HCT116 (cell line): ENCODE measurements at regions not wholly inside any gene's neighbourhood (a gene's known extent, or its start where the extent isn't known, plus 50 kb on each side); places are given as distances from the start of the nearest gene placed in this dataset.

Experiments used
- ATAC-seq: fragments of 200-7000 bp; cut with Tn5 transposase; 2 replicates; pipeline ENCODE4 v1.9.1; 2020; ENCODE audit warnings: mild to moderate bottlenecking, moderate library complexity
- BruUV-seq: library from RNA; stranded (reverse); fragments of 400-500 nt; replicated peaks from 2 replicates; lab custom pipeline; 2021; lab: Mats Ljungman, UMichigan
- CTCF ChIA-PET: fragments of 300-600 bp; sonication (Branson Sonifier 250); formaldehyde crosslinking; loops from one replicate; lab custom pipeline; 2021; ENCODE audit warnings: antibody characterized with exemption; lab: Charles Lee
- POLR2A ChIA-PET: fragments of 300-600, 350-600 bp; sonication (Branson Sonifier 250); formaldehyde crosslinking; loops from one replicate; lab custom pipeline; 2021; ENCODE audit warnings: antibody characterized with exemption; lab: Charles Lee
- RAD21 ChIA-PET, 2 experiments: fragments of 300-600 bp; sonication (Branson Sonifier 250); formaldehyde crosslinking; loops; one replicate each; lab custom pipeline; 2023; ENCODE audit warnings: low total read pairs in 2 of 2; ENCODE audit not compliant: uncharacterized antibody in 2 of 2, unreplicated experiment in 2 of 2, low non-redundant PET in 1 of 2; lab: Charles Lee
- DNase-seq: peaks from one replicate; pipeline ENCODE4 v3.0.0-alpha.2; 2010; ENCODE audit warnings: low read depth, low spot score
- H2AFZ ChIP-seq: fragments of 200-600 bp; shearing (Covaris generic), sonication (generic); 2 replicates; pipeline ENCODE4 v1.6.1; 2017; ENCODE audit warnings: low read depth, mixed run types, mixed read lengths, antibody characterized with exemption, low read length; ENCODE audit not compliant: poor library complexity, severe bottlenecking
- H3K27ac ChIP-seq: 2 replicates; pipeline ENCODE4 v1.5.1; 2012; ENCODE audit warnings: low read depth, low read length
- H3K27me3 ChIP-seq: fragments of 200-600 bp; sonication (generic); 2 replicates; pipeline ENCODE4 v1.6.1; 2016; ENCODE audit warnings: mixed run types, low read length, mixed read lengths; ENCODE audit not compliant: insufficient read depth
- H3K36me3 ChIP-seq, 2 experiments: fragments of 200-500 bp in 1 of 2; fragments of 200-600 bp in 1 of 2; sonication (Bioruptor generic) in 1 of 2; sonication (generic) in 1 of 2; 2 replicates each; pipeline versions ENCODE4 v1.5.1 to v1.6.1; 2014 to 2016; ENCODE audit warnings: low read length in 2 of 2, inconsistent platforms in 1 of 2, mixed read lengths in 1 of 2, mixed run types in 1 of 2; ENCODE audit not compliant: insufficient read depth in 2 of 2, control insufficient read depth in 1 of 2
- H3K4me1 ChIP-seq, 2 experiments: fragments of 200-600 bp in 1 of 2; sonication (generic) in 1 of 2; 2 replicates each; pipeline versions ENCODE4 v1.5.1 to v1.6.1; 2012 to 2017; ENCODE audit warnings: low read length in 2 of 2, inconsistent platforms in 1 of 2, mild to moderate bottlenecking in 1 of 2, mixed read lengths in 1 of 2, mixed run types in 1 of 2, moderate library complexity in 1 of 2; ENCODE audit not compliant: insufficient read depth in 2 of 2, control insufficient read depth in 1 of 2
- H3K4me2 ChIP-seq: fragments of 200-600 bp; sonication (generic); 2 replicates; pipeline ENCODE4 v1.6.1; 2017; ENCODE audit warnings: mixed run types, low read length, mixed read lengths
- H3K4me3 ChIP-seq, 2 experiments: fragments of 200-600 bp in 1 of 2; sonication (generic) in 1 of 2; replicated peaks in 1 of 2; 2 replicates each; pipeline ENCODE4 v1.5.1; 2011 to 2016; ENCODE audit warnings: low read length in 2 of 2, control low read depth in 1 of 2, low read depth in 1 of 2, mild to moderate bottlenecking in 1 of 2, mixed read lengths in 1 of 2, mixed run types in 1 of 2
- H3K79me2 ChIP-seq: fragments of 200-600 bp; sonication (generic); 2 replicates; pipeline ENCODE4 v1.6.1; 2017; ENCODE audit warnings: mild to moderate bottlenecking, mixed run types, low read length, moderate library complexity, mixed read lengths; ENCODE audit not compliant: insufficient read depth
- H3K9ac ChIP-seq: fragments of 200-600 bp; sonication (generic); 2 replicates; pipeline ENCODE4 v1.6.1; 2016; ENCODE audit warnings: low read length, mixed read lengths
- H3K9me2 ChIP-seq: fragments of 200-600 bp; sonication (generic), shearing (Covaris generic); 2 replicates; pipeline ENCODE4 v1.6.1; 2017; ENCODE audit warnings: mixed run types, mild to moderate bottlenecking, moderate library complexity; ENCODE audit not compliant: insufficient read depth
- H3K9me3 ChIP-seq, 2 experiments: fragments of 200-500 bp in 1 of 2; fragments of 200-600 bp in 1 of 2; sonication (Bioruptor generic) in 1 of 2; sonication (generic) in 1 of 2; 2 replicates each; pipeline ENCODE4 v1.6.1; 2014 to 2017; ENCODE audit warnings: low read length in 2 of 2, mixed read lengths in 2 of 2, inconsistent platforms in 1 of 2, low read depth in 1 of 2, mild to moderate bottlenecking in 1 of 2, mixed run types in 1 of 2, moderate library complexity in 1 of 2; ENCODE audit not compliant: control insufficient read depth in 1 of 2, insufficient read depth in 1 of 2
- H4K20me1 ChIP-seq: fragments of 200-600 bp; sonication (generic), shearing (Covaris generic); 2 replicates; pipeline ENCODE4 v1.6.1; 2017; ENCODE audit warnings: mixed run types, mild to moderate bottlenecking, moderate library complexity; ENCODE audit not compliant: insufficient read depth
- CBX3 ChIP-seq: IDR thresholded peaks from 2 replicates; pipeline ENCODE4 v1.6.1; 2012; ENCODE audit warnings: low read depth
- CEBPB ChIP-seq: IDR thresholded peaks from 2 replicates; pipeline ENCODE4 v1.6.1; 2012; ENCODE audit warnings: low read depth
- EGR1 ChIP-seq: IDR thresholded peaks from 2 replicates; pipeline ENCODE4 v1.6.1; 2012; ENCODE audit warnings: low read depth
- ELF1 ChIP-seq: IDR thresholded peaks from 2 replicates; pipeline ENCODE4 v1.6.1; 2012; ENCODE audit warnings: low read depth, borderline replicate concordance
- EZH2phosphoT487 ChIP-seq: fragments of 200-600 bp; IDR thresholded peaks from 2 replicates; pipeline ENCODE4 v1.6.1; 2018; ENCODE audit warnings: antibody characterized with exemption, borderline replicate concordance
- FOSL1 ChIP-seq: IDR thresholded peaks from 2 replicates; pipeline ENCODE4 v1.6.1; 2012; ENCODE audit warnings: low read depth
- JUND ChIP-seq: IDR thresholded peaks from 2 replicates; pipeline ENCODE4 v1.6.1; 2012
- POLR2A ChIP-seq: IDR thresholded peaks from 2 replicates; pipeline ENCODE4 v1.7.0; 2011; ENCODE audit warnings: borderline replicate concordance; ENCODE audit not compliant: insufficient read depth, insufficient read length; ENCODE audit errors: extremely low read depth
- SIN3A ChIP-seq: IDR thresholded peaks from 2 replicates; pipeline ENCODE4 v1.6.1; 2012; ENCODE audit warnings: low read depth
- SP1 ChIP-seq: IDR thresholded peaks from 2 replicates; pipeline ENCODE4 v1.6.1; 2012; ENCODE audit warnings: low read depth
- SRF ChIP-seq: IDR thresholded peaks from 2 replicates; pipeline ENCODE4 v1.6.1; 2012; ENCODE audit warnings: low read depth
- TCF7L2 ChIP-seq: IDR thresholded peaks from 2 replicates; pipeline ENCODE4 v1.7.0; 2011; ENCODE audit warnings: borderline replicate concordance, inconsistent platforms; ENCODE audit not compliant: insufficient read depth, insufficient read length; ENCODE audit errors: extremely low read depth
- YY1 ChIP-seq: IDR thresholded peaks from 2 replicates; pipeline ENCODE4 v1.6.1; 2011; ENCODE audit warnings: low read length, low read depth, moderate library complexity, mild to moderate bottlenecking; ENCODE audit not compliant: insufficient replicate concordance; ENCODE audit errors: extremely low read depth
- ZFX ChIP-seq: fragments of 450-650 bp; IDR thresholded peaks from 2 replicates; pipeline ENCODE4 v1.6.1; 2017
- ZNF274 ChIP-seq: fragments of 200-500 bp; sonication (Bioruptor generic); IDR thresholded peaks from 2 replicates; pipeline ENCODE4 v1.6.1; 2014; ENCODE audit warnings: mild to moderate bottlenecking, low read depth, low read length, inconsistent platforms
- intact Hi-C: fragments of 100-400 bp; cut with micrococcal nuclease; formaldehyde crosslinking; loops from 2 replicates; pipeline ENCODE4 v1.10.0; 2022
- TF ChIP-seq, protein P1 (sequence below), 3 experiments: fragments of 200-600 bp in 1 of 3; sonication (generic) in 1 of 3; IDR thresholded peaks in 2 of 3; conservative IDR thresholded peaks in 1 of 3; 2 replicates each; pipeline ENCODE4 v1.5.1; 2012 to 2017; ENCODE audit warnings: low read depth in 2 of 3, low read length in 2 of 3, antibody characterized with exemption in 1 of 3, borderline replicate concordance in 1 of 3, control low read depth in 1 of 3, mild to moderate bottlenecking in 1 of 3, mixed read lengths in 1 of 3, mixed run types in 1 of 3, moderate library complexity in 1 of 3; ENCODE audit not compliant: insufficient read depth in 1 of 3
- TF ChIP-seq, protein P2 (sequence below): IDR thresholded peaks from 2 replicates; pipeline ENCODE4 v1.6.1; 2012
- TF ChIP-seq, protein P3 (sequence below): IDR thresholded peaks from 2 replicates; pipeline ENCODE4 v1.6.1; 2012
- TF ChIP-seq, protein P4 (sequence below): IDR thresholded peaks from 2 replicates; pipeline ENCODE4 v1.6.1; 2012; ENCODE audit warnings: low read depth
- TF ChIP-seq, protein P5 (sequence below): IDR thresholded peaks from 2 replicates; pipeline ENCODE4 v1.6.1; 2011; ENCODE audit warnings: mild to moderate bottlenecking, low read length, moderate library complexity; ENCODE audit not compliant: insufficient replicate concordance; ENCODE audit errors: extremely low read depth

DNA sequence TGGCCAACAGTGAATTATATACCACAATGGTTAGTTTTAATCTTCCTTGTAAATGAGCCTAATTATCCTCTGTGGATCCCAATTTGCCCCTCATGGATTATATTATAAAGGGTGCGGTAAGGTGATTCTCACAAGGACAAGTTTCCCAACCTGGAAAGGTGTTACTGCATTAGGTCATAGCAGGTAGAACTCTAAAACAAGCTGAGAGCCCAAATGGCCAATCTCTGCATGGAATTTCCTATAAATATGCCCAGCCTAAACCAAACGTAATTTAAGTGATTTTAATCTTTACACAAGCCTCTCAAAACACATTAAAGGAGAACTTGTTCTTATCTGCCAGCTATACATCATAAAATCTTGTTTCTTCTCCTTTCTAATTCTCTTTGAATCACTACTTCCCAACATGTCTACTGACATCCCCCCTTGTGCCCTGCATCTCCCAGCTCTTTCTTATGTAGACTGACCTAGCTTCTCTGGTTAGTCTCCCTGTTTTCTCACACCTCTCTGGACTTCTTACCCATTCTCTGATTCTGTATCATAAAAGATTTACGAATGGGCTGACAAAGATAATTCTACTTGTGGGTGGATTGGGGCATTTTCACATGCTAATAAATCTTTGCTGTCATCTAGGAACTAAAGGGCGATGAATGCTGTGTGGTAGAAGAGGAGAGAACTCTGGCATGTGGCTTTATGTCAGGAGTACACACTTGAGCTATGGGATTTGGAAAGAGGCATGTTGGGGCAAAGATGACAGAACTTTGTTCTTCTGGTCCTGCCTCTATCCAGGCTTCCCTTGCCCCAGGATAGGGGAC is 94.3 kb upstream of the PGRMC2 start:
- H3K27me3 ChIP-seq = peaks cover 43% of the 10 kb centered on the region; the same call in 1 of the 2 replicates
- H3K4me3 ChIP-seq = no peak overlapping the region
- H3K4me2 ChIP-seq = no peak overlapping the region
- no peak overlapping the region for H3K9ac ChIP-seq
- 0 out of 2 replicates have a peak, but pooled peaks cover 3% of the 10 kb centered on the region for H3K9me2 ChIP-seq
- H3K79me2 ChIP-seq = no peaks in the 10 kb centered on the region
- ChIA-PET CTCF (no interaction called here), RAD21 (no interaction called here), POLR2A (no interaction called here)
- DNase-seq = no peak
- BruUV-seq = no TSS peak
- no peak overlapping the region for H3K27ac ChIP-seq
- peaks cover 9 to 13% of the 10 kb centered on the region in 2 experiments for H3K4me1 ChIP-seq
- H4K20me1 ChIP-seq = no peaks in the 10 kb centered on the region
- intact Hi-C loops = loop anchor here (10.0 kb wide), 1 partner anchor 183 kb away; no protein-coding TSS in a partner anchor
- TF ChIP-seq CBX3 (no peak), JUND (no peak), CEBPB (no peak), SP1 (no peak), TCF7L2 (no peak), EGR1 (no peak), POLR2A (no peak), EZH2phosphoT487 (no peak), SRF (no peak), ZFX (no peak), ZNF274 (no peak), YY1 (no peak), FOSL1 (no peak), ELF1 (no peak), SIN3A (no peak)
- TF ChIP-seq, protein P1, sequence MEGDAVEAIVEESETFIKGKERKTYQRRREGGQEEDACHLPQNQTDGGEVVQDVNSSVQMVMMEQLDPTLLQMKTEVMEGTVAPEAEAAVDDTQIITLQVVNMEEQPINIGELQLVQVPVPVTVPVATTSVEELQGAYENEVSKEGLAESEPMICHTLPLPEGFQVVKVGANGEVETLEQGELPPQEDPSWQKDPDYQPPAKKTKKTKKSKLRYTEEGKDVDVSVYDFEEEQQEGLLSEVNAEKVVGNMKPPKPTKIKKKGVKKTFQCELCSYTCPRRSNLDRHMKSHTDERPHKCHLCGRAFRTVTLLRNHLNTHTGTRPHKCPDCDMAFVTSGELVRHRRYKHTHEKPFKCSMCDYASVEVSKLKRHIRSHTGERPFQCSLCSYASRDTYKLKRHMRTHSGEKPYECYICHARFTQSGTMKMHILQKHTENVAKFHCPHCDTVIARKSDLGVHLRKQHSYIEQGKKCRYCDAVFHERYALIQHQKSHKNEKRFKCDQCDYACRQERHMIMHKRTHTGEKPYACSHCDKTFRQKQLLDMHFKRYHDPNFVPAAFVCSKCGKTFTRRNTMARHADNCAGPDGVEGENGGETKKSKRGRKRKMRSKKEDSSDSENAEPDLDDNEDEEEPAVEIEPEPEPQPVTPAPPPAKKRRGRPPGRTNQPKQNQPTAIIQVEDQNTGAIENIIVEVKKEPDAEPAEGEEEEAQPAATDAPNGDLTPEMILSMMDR (IDR thresholded peaks at IDR 0.05 in 2 of 3, conservative IDR thresholded peaks at IDR 0.05 in 1 of 3; ENCODE audit: borderline replicate concordance in 1 of 3, insufficient read depth in 1 of 3, low read depth in 2 of 3, low read length in 2 of 3) = no peak
- TF ChIP-seq, protein P2, sequence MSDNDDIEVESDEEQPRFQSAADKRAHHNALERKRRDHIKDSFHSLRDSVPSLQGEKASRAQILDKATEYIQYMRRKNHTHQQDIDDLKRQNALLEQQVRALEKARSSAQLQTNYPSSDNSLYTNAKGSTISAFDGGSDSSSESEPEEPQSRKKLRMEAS = no peak
- TF ChIP-seq, protein P3, sequence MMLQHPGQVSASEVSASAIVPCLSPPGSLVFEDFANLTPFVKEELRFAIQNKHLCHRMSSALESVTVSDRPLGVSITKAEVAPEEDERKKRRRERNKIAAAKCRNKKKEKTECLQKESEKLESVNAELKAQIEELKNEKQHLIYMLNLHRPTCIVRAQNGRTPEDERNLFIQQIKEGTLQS = no peak
- TF ChIP-seq, protein P4, sequence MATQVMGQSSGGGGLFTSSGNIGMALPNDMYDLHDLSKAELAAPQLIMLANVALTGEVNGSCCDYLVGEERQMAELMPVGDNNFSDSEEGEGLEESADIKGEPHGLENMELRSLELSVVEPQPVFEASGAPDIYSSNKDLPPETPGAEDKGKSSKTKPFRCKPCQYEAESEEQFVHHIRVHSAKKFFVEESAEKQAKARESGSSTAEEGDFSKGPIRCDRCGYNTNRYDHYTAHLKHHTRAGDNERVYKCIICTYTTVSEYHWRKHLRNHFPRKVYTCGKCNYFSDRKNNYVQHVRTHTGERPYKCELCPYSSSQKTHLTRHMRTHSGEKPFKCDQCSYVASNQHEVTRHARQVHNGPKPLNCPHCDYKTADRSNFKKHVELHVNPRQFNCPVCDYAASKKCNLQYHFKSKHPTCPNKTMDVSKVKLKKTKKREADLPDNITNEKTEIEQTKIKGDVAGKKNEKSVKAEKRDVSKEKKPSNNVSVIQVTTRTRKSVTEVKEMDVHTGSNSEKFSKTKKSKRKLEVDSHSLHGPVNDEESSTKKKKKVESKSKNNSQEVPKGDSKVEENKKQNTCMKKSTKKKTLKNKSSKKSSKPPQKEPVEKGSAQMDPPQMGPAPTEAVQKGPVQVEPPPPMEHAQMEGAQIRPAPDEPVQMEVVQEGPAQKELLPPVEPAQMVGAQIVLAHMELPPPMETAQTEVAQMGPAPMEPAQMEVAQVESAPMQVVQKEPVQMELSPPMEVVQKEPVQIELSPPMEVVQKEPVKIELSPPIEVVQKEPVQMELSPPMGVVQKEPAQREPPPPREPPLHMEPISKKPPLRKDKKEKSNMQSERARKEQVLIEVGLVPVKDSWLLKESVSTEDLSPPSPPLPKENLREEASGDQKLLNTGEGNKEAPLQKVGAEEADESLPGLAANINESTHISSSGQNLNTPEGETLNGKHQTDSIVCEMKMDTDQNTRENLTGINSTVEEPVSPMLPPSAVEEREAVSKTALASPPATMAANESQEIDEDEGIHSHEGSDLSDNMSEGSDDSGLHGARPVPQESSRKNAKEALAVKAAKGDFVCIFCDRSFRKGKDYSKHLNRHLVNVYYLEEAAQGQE = no peak
- TF ChIP-seq, protein P5, sequence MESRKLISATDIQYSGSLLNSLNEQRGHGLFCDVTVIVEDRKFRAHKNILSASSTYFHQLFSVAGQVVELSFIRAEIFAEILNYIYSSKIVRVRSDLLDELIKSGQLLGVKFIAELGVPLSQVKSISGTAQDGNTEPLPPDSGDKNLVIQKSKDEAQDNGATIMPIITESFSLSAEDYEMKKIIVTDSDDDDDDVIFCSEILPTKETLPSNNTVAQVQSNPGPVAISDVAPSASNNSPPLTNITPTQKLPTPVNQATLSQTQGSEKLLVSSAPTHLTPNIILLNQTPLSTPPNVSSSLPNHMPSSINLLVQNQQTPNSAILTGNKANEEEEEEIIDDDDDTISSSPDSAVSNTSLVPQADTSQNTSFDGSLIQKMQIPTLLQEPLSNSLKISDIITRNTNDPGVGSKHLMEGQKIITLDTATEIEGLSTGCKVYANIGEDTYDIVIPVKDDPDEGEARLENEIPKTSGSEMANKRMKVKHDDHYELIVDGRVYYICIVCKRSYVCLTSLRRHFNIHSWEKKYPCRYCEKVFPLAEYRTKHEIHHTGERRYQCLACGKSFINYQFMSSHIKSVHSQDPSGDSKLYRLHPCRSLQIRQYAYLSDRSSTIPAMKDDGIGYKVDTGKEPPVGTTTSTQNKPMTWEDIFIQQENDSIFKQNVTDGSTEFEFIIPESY = no peak
- H2AFZ ChIP-seq = no peak overlapping the region
- H3K36me3 ChIP-seq = no peaks in the 10 kb centered on the region
- no peaks in the 10 kb centered on the region for H3K9me3 ChIP-seq
- no peak for ATAC-seq
